ENCODE measurements at regions not wholly inside any gene's neighbourhood (a gene's known extent, or its start where the extent isn't known, plus 50 kb on each side); places are given as distances from the start of the nearest gene placed in this dataset.

DNA sequence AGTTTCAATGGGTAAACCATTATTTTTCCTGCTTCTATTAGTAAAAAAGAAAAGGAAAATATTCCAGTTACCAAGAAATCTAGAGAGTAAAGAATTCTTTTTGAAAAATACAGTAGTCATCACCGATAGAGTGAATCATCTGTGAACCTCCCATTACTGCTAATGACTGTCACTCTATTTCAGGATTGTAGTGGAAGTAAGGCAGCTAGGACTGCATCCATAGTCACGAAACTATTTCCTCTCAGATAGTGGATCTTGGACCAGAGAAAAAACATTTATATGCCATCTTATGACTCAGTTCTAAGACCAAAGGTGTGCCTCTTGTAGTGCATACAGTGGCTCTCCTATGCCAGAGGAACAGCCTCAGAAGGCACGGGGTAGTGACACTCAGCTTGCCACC, 173.9 kb upstream of the PLEKHA5 start:
- TF ChIP-seq CTCF (conservative IDR thresholded peaks at IDR 0.05; ENCODE audit: low read length), result no peak
- no peak for TF ChIP-seq EZH2phosphoT487 (IDR thresholded peaks at IDR 0.05; ENCODE audit: borderline replicate concordance)
- no peaks in the 10 kb centered on the region for H3K79me2 ChIP-seq (ENCODE audit: insufficient read depth, low read length)
- H2AFZ ChIP-seq (ENCODE audit: low read length), result no peak overlapping the region
- no peaks in the 10 kb centered on the region for H3K9me2 ChIP-seq (replicated peaks; ENCODE audit: low read depth, low read length)
- no peak overlapping the region for H3K4me2 ChIP-seq (ENCODE audit: low read depth, low read length, poor library complexity, severe bottlenecking)
- no peaks in the 10 kb centered on the region for H3K36me3 ChIP-seq (ENCODE audit: insufficient read depth, low read length)
- H4K20me1 ChIP-seq (ENCODE audit: insufficient read depth, low read length, poor library complexity, severe bottlenecking), result no peaks in the 10 kb centered on the region
- no peaks in the 10 kb centered on the region for H3K4me1 ChIP-seq (ENCODE audit: insufficient read depth, low read length, poor library complexity, severe bottlenecking)
- H3K4me3 ChIP-seq (ENCODE audit: low read length, poor library complexity, severe bottlenecking), result no peak overlapping the region
- H3K27me3 ChIP-seq (ENCODE audit: insufficient read depth, low read length, poor library complexity, severe bottlenecking), result no peaks in the 10 kb centered on the region
- no peaks in the 10 kb centered on the region for H3K9me3 ChIP-seq (ENCODE audit: insufficient read depth, low read depth, low read length)
- H3K9ac ChIP-seq (ENCODE audit: low read depth, low read length, poor library complexity, severe bottlenecking), result no peak overlapping the region
- no peaks in the 10 kb centered on the region for H3F3A ChIP-seq (ENCODE audit: low read depth)

GRCh38 chr12:18965203-18965602, 164.3 kb upstream of the PLEKHA5 start:
- TF ChIP-seq CTCF (conservative IDR thresholded peaks at IDR 0.05; ENCODE audit: low read length) (no peak), EZH2phosphoT487 (IDR thresholded peaks at IDR 0.05; ENCODE audit: borderline replicate concordance) (no peak)
- Histone ChIP-seq H3K79me2 (ENCODE audit: insufficient read depth, low read length) (no peaks in the 10 kb centered on the region), H3F3A (ENCODE audit: low read depth) (no peaks in the 10 kb centered on the region), H3K27me3 (ENCODE audit: insufficient read depth, low read length, poor library complexity, severe bottlenecking) (no peaks in the 10 kb centered on the region), H3K4me3 (ENCODE audit: low read length, poor library complexity, severe bottlenecking) (no peak overlapping the region), H4K20me1 (ENCODE audit: insufficient read depth, low read length, poor library complexity, severe bottlenecking) (no peaks in the 10 kb centered on the region), H3K36me3 (ENCODE audit: insufficient read depth, low read length) (no peaks in the 10 kb centered on the region), H3K4me2 (ENCODE audit: low read depth, low read length, poor library complexity, severe bottlenecking) (no peak overlapping the region), H3K9me2 (replicated peaks; ENCODE audit: low read depth, low read length) (no peaks in the 10 kb centered on the region), H3K4me1 (ENCODE audit: insufficient read depth, low read length, poor library complexity, severe bottlenecking) (no peaks in the 10 kb centered on the region), H2AFZ (ENCODE audit: low read length) (no peak overlapping the region), H3K9ac (ENCODE audit: low read depth, low read length, poor library complexity, severe bottlenecking) (no peak overlapping the region), H3K9me3 (ENCODE audit: insufficient read depth, low read depth, low read length) (no peaks in the 10 kb centered on the region)

GRCh38 chr12:18966954-18967353, 162.6 kb upstream of the PLEKHA5 start:
- H3F3A ChIP-seq (ENCODE audit: low read depth), result no peaks in the 10 kb centered on the region
- no peaks in the 10 kb centered on the region for H3K9me3 ChIP-seq (ENCODE audit: insufficient read depth, low read depth, low read length)
- no peaks in the 10 kb centered on the region for H3K27me3 ChIP-seq (ENCODE audit: insufficient read depth, low read length, poor library complexity, severe bottlenecking)
- no peaks in the 10 kb centered on the region for H3K4me1 ChIP-seq (ENCODE audit: insufficient read depth, low read length, poor library complexity, severe bottlenecking)
- no peaks in the 10 kb centered on the region for H3K9me2 ChIP-seq (replicated peaks; ENCODE audit: low read depth, low read length)
- H3K36me3 ChIP-seq (ENCODE audit: insufficient read depth, low read length), result no peaks in the 10 kb centered on the region
- H3K4me2 ChIP-seq (ENCODE audit: low read depth, low read length, poor library complexity, severe bottlenecking), result no peak overlapping the region
- TF ChIP-seq EZH2phosphoT487 (IDR thresholded peaks at IDR 0.05; ENCODE audit: borderline replicate concordance) (no peak), CTCF (conservative IDR thresholded peaks at IDR 0.05; ENCODE audit: low read length) (no peak)
- no peak overlapping the region for H3K4me3 ChIP-seq (ENCODE audit: low read length, poor library complexity, severe bottlenecking)
- H4K20me1 ChIP-seq (ENCODE audit: insufficient read depth, low read length, poor library complexity, severe bottlenecking), result no peaks in the 10 kb centered on the region
- H3K9ac ChIP-seq (ENCODE audit: low read depth, low read length, poor library complexity, severe bottlenecking), result no peak overlapping the region
- no peak overlapping the region for H2AFZ ChIP-seq (ENCODE audit: low read length)
- no peaks in the 10 kb centered on the region for H3K79me2 ChIP-seq (ENCODE audit: insufficient read depth, low read length)

Measured in Loucy (cell line).